GM18951 (cell line): ENCODE measurements at regions not wholly inside any gene's neighbourhood (a gene's known extent, or its start where the extent isn't known, plus 50 kb on each side); places are given as distances from the start of the nearest gene placed in this dataset.

Experiments
- POLR2A ChIP-seq: IDR thresholded peaks from 4 replicates; pipeline ENCODE4 v1.6.1; 2011; ENCODE audit warnings: mild to moderate bottlenecking; ENCODE audit not compliant: insufficient read length, insufficient read depth; ENCODE audit errors: extremely low read depth
- in situ Hi-C: fragments of 300-500 bp; cut with MboI; formaldehyde crosslinking; loops from one replicate; pipeline ENCODE4 v1.12.0; 2022; ENCODE audit warnings: low sequenced_read_pairs, mixed read lengths, inconsistent platforms; ENCODE audit not compliant: unreplicated experiment

DNA sequence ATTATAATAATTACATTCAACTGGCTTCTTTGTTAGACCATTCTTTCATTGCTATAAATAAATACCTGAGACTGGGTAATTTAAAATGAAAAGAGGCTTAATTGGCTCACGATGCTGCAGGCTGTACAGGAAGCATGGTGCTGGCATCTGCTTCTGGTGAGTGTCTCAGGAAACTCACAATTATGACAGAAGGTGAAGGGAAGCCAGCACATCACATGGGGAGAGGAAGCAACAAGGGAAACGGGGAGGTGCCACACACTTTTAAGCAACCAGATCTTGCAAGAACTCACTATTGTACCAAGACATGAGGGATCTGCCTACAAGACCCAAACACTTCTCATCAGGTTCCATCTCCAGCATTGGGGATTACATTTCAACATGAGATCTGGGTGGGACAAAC, 413.1 kb upstream of the ARRDC4 start:
- in situ Hi-C loops, result no loop called here

DNA sequence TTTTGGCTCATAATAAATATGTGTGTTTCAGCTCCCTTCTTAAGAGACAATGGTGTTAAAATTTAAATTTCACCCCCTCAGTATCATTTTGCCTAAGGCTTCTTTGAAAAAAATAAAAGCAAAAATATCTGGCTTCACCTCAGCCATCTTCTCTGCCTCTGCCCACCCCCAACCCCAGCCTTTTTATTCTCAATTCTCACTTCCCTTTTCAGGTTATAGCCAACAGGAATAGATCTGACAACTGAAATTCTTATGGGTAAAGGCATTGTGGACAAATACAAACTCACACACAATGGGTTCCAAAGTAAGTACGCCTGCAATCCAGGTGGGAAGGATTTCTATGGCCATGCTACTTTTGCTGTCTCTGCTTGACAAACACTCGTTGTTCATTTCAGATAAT, 399.0 kb upstream of the ARRDC4 start:
- in situ Hi-C loops, result no loop called here
- TF ChIP-seq POLR2A, result no peak

More for the DNA sequence above, 413.1 kb upstream of the ARRDC4 start:
- TF ChIP-seq POLR2A, result no peak

DNA sequence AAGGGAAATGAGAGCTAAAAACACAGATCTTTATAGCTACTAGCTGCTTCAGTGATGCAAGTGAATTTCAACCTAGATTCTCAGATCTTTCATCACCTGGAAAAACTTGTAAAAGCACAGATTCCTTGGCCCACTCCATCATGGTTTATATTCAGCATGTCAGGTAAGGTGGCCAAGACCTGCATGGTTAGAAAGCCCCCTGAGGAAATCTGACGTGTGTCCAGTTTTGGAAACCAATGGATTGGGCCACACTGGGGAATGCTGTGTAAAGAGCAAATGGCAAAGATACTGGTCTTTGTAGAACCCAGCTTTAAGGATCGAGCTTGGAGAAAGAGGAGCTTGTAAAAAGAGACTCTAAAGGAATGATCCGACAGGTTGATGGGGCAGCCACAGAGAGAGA, 397.0 kb upstream of the ARRDC4 start:
- TF ChIP-seq POLR2A, result no peak
- in situ Hi-C loops, result no loop called here

DNA sequence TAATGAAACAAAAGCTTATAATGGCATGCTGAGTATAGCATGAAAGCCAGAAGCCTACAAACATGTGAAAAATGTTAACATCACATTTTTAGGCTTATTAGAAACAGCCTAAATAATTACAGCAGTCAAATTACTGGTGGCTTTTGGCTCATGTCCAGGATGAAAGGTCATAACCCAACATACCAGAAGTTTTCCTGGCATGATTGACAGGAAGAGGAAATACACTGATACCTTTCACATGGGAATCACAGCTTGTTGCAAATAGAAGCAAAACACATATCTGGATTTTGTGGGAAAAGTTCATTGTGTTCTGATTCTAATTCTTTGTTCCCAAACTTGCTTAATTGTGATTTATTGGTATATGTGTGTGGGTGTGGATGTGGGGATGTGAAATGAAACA, 393.5 kb upstream of the ARRDC4 start:
- in situ Hi-C loops, result no loop called here
- TF ChIP-seq POLR2A, result no peak

DNA sequence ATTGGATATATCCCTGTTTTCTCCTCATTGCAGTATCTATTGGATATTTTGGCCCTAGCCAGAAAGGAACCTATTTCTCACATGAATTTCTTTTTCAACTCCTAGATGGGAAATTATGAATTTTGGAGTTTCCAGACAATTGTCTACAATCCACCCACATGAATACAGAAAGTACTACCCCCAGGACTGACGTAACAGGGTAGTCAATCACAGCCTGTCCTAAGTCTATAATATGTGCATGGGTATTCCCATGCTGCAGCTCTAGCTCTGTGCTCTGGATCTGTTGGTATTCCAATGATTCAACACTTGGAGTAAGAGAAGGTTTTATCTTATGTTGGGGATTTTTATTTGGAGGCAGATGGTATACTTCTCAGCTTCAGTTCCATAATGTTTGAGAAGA, 393.1 kb upstream of the ARRDC4 start:
- TF ChIP-seq POLR2A, result no peak
- in situ Hi-C loops, result no loop called here

DNA sequence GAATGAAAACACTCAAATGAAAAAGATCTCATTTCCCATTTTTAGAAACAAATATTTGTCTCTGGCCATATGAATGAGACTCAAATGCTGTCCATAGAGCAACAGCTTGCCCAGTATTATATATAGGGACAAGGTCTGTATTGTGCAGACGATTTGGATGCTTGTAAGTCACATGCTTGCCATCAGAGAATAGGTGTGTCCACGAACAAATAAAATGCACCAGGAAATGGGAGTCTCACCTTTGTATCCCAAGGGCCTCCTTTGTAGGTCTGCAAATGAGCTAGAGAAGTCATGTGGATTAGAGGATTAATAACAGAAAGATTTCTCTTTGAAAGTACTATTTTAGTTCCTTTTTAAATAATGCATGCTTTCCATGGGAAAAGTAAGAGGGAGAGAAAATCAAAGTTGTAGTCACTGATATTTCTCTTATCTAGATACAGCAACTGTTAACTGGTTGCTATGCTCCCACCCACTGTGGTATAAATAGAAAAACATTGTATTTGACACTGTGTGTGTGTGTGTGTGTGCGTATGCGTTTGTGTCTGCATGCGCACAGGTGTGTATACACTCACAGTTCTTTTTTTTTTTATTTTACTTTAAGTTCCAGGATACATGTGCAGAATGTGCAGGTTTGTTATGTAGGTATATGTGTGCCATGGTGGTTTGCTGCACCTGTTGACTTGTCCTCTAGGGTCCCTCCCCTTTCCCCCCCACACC, 383.4 kb upstream of the ARRDC4 start:
- in situ Hi-C loops, result no loop called here
- no peak for TF ChIP-seq POLR2A

DNA sequence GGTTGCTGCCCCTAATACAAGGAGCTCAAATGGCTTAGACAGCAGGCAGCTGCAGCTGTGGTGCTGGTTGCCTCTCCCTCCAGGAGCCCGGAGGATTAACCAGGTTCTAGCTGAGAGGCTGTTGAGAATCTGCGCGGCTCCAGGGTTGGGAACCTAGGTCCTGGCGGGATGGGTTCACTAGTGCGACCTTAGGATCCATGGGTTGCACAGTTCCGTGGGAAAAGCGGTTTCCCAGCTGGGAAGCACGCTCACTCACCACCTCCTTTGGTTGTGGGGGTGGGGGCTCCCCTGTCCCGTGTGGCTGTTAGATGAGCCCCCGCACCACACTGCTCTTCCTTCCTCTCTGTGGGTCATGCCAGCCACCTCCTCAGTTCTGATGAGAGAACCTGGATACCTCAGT, 375.1 kb upstream of the ARRDC4 start:
- in situ Hi-C loops, result no loop called here
- TF ChIP-seq POLR2A, result no peak

DNA sequence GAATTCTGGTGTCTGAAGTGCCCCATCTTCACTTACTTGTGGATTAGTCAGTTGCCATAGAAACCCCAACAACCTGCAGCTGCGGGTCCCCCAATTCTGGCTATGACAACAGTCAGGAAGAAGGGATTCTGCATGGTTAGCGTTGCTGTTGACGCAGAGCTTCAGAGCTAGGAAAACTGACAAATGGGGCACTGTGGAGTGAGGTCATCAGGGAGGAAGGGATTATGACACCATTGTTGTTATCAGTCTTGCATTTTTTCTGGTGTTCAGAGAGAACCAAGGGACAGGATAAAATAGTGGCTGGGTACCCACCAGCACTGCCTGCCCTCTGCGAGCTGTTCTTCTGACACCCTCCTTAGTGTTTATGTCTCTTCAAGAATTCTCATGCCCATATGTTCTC, 367.7 kb upstream of the ARRDC4 start:
- TF ChIP-seq POLR2A, result no peak
- in situ Hi-C loops, result no loop called here

DNA sequence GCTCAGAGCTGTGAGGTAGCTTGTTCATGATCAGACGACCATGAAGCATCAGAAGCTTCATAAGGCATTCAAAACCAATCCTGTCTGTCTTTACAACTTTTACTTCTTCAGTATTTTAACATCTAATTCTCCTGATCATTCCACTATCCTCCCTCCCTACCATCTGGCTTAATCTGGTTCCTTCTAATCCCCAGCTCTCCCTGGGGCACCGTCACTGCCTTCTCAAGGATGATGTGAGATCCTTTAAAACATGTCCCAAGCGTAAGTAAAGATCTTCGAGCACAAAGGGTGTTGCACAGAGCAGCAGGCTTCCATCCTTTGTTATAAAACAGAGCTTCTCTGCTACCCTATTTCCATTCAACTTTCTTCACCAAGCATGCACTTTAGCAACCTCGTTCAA, 362.7 kb upstream of the ARRDC4 start:
- in situ Hi-C loops, result no loop called here
- TF ChIP-seq POLR2A, result no peak

DNA sequence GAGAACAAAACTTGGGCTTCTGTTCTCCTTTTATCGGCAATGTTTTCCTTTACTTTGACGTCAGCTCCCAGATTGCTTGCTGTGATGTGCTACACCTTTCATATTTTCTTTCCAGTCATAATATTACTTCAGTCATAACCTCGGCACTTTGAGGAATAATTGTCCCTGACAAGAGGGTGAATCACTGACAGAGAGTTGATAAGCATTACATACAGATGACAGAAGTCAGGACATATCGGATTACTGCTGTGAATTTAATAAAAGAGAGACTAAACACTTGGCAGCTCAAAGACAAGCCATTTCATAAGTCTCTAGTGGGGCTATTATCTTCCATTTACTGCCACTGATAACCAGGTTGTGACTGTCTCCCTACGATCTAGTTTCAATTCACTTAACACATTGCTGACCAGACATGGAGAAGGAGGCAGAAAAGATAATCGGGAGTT, 362.1 kb upstream of the ARRDC4 start:
- in situ Hi-C loops, result no loop called here
- no peak for TF ChIP-seq POLR2A

DNA sequence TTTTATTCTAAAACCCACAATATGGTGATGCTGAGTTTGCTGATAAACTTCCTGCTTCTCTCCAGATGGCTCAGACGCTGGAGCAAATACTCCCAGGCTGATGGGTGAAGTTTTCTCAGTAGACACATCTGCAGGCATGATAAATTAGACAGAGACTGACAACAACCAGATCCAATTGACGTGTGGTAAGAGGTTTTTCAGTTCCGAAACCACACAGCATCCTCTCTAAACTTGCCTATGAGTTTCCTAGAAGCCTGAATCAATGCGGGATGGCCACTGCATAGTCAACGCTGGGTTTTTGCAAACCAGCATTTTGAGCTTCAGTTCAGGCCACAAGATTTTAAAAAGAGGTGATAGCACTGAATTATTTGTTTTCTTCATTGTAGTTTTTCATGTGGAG, 360.3 kb upstream of the ARRDC4 start:
- no peak for TF ChIP-seq POLR2A
- in situ Hi-C loops, result no loop called here

DNA sequence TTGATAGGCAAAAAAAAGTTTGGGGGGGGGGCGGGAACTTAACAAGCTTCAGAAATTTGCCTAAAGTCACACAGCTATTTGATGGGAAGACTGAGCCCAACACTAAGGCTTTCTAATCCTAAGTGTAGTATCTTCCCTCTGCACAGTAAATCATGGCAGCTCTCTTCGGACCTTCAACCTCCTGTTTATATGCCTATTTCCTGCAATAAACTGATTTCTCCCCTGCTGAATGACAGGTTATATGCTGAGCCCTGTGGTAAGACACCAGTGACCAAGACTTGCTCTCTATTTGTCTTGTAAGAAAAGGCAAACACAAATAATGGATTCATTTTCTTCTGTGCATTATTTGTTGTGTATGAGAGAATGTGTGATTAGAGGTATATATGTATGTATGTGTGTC, 355.8 kb upstream of the ARRDC4 start:
- in situ Hi-C loops, result no loop called here
- TF ChIP-seq POLR2A, result no peak

DNA sequence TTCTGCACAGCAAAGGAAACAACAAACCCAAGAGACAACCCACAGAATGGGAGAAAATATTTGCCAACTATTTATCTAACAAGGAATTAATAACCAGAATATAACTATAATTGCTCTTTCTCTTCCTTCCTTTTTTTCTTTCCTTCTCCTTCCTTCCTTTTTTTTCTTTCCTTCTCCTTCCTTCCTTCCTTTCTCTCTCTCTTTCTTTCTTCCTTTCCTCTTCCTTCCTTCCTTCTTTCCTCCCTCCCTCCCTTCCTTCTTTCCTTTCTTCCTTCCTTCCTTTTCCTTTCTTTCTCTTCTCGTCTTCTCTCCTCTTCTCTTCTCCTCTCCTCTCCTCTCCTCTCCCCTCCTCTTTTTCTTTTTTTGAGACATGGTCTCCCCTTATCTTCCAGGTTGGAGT, 345.4 kb upstream of the ARRDC4 start:
- no peak for TF ChIP-seq POLR2A
- in situ Hi-C loops, result no loop called here

DNA sequence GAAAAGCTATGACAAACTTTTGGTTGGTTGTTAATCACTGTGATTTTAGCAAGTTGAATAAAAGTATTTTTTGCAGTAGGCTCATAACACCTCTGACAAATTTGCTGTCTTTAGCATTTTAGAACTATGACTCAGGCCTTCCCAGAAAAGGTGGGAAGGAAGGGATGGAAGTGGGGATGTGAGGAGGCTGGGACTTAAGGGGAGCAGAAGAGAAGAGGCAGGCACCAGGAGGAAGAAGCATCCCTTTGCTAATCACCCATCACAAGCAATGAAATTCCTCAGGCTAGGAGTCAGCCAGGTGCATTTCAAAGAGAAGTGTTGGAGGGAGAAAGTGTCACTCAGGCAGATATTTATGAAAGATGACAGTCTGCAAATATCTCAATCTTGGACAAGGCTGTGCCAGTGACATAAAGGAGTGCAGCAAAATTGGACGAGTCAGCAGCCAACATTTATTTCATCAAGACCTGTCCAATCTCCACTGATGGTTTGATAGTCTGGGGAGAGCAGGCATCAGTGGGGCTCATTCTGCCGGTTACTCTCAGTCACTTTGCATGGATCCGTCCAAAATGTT, 337.3 kb upstream of the ARRDC4 start:
- TF ChIP-seq POLR2A, result no peak
- in situ Hi-C loops, result no loop called here

DNA sequence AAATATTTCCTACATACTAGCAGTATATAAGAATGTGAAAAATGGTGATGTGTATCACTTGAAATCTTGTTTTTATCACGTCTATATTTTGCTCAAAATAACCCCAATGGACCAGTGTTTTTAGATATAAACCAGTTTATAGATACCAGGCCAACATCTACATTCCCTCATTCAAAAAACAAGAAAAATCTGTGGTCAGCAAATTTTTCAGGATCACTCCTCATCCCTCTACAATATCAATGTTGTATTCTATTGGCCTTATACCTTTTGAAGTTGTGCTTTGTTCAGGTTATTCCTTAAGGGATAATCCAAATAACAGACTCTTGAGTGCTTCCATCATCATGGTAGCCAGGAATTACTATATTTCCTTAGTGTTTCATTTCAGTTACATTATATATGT, 332.9 kb upstream of the ARRDC4 start:
- TF ChIP-seq POLR2A, result no peak
- in situ Hi-C loops, result no loop called here

DNA sequence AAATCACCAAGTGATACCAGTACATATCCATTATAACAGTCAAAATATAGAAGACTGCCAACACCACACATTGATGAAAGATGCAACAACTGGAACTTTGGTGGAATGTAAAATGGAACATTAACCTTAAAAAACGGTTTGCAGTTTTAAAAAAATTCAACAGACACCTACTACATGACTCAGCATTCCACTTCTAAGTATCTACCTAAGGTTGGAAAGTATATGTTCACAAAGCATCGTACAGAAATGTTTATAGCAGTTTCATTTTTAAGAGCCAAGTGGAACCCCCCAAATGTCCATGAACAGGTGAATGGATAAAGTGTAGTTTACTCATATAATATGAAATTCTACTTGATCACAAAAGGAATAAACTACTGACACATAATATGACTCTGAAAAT, 314.7 kb upstream of the ARRDC4 start:
- TF ChIP-seq POLR2A, result no peak
- in situ Hi-C loops, result no loop called here
